ENCODE measurements at regions not wholly inside any gene's neighbourhood (a gene's known extent, or its start where the extent isn't known, plus 50 kb on each side); places are given as distances from the start of the nearest gene placed in this dataset.
"Not testable (repeated sequence)": the region's sequence is repeated elsewhere in the genome, so short reads cannot be mapped to it uniquely, and the experiment has no call there.

- H3K4me2 ChIP-seq (ENCODE audit: low read depth, low read length), result no peak overlapping the region
- BruUV-seq (replicated peaks), result no TSS peak
- H3K4me1 ChIP-seq (ENCODE audit: insufficient read depth, low read length), result no peaks in the 10 kb centered on the region
- DNase-seq (ENCODE audit: low spot score), result no peak
- in situ Hi-C loops (cut with HindIII; ENCODE audit: extremely low pct_ligation_motif_present, low pct_unique_long_range_greater_than_20kb), result no loop called here
- H3K4me3 ChIP-seq (replicated peaks in 1 of 3; ENCODE audit: insufficient read depth in 1 of 3, low read depth in 2 of 3, low read length in 3 of 3), result no peak overlapping the region
- H3K36me3 ChIP-seq (replicated peaks in 1 of 2; ENCODE audit: control insufficient read depth in 1 of 2, insufficient read depth in 2 of 2, low read length in 2 of 2), result no peaks in the 10 kb centered on the region
- POLR2A ChIA-PET, result no interaction called here
- no peaks in the 10 kb centered on the region for H3K79me2 ChIP-seq (ENCODE audit: insufficient read depth, low read length)
- no peak for FAIRE-seq
- no peaks in the 10 kb centered on the region for H3K9me3 ChIP-seq (ENCODE audit: low read length)
- H4K20me1 ChIP-seq (ENCODE audit: insufficient read depth, low read length), result no peaks in the 10 kb centered on the region
- TF ChIP-seq MAFK (conservative IDR thresholded peaks at IDR 0.05 in 1 of 2, IDR thresholded peaks at IDR 0.05 in 1 of 2; ENCODE audit: low read length in 2 of 2) (0 out of 4 replicates have a peak, but pooled peaks of 1 of the 2 experiments have one; percentile 13), ZNF639 (CRISPR knock-in tag; conservative IDR thresholded peaks at IDR 0.05) (no peak)
- no peak overlapping the region for H3K9ac ChIP-seq (ENCODE audit: insufficient read depth, low read depth, low read length)
- WGBS (ENCODE audit: low lambda C conversion rate), result 5% methylated on average over 1 of the region's 1 CpG
- intact Hi-C loops (cut with micrococcal nuclease; ENCODE audit: unreplicated experiment), result no loop called here
- no peak for ATAC-seq
- CTCF ChIA-PET (ENCODE audit: low intra/inter-chr PET ratio, low total read pairs), result no interaction called here
- no peak overlapping the region for H3K27ac ChIP-seq (ENCODE audit: extremely low read length, insufficient read depth, low read length)
- no peak overlapping the region for H2AFZ ChIP-seq (ENCODE audit: low read length)
- H3K27me3 ChIP-seq (ENCODE audit: control insufficient read depth in 1 of 2, insufficient read depth in 2 of 2, low read length in 2 of 2), result no peaks in the 10 kb centered on the region
Measured at GRCh38 chr4:59772641-59773139, 1427.4 kb upstream of the ADGRL3 start.

GRCh38 chr4:59780271-59780670, 1419.9 kb upstream of the ADGRL3 start:
- DNase-seq (ENCODE audit: low spot score); H3K27me3 ChIP-seq (ENCODE audit: control insufficient read depth in 1 of 2, insufficient read depth in 2 of 2, low read length in 2 of 2); FAIRE-seq; in situ Hi-C loops (cut with HindIII; ENCODE audit: extremely low pct_ligation_motif_present, low pct_unique_long_range_greater_than_20kb); intact Hi-C loops (cut with micrococcal nuclease; ENCODE audit: unreplicated experiment); H3K79me2 ChIP-seq (ENCODE audit: insufficient read depth, low read length); H3K4me1 ChIP-seq (ENCODE audit: insufficient read depth, low read length); ATAC-seq; H3K27ac ChIP-seq (ENCODE audit: extremely low read length, insufficient read depth, low read length); H3K36me3 ChIP-seq (replicated peaks in 1 of 2; ENCODE audit: control insufficient read depth in 1 of 2, insufficient read depth in 2 of 2, low read length in 2 of 2); H3K4me3 ChIP-seq (replicated peaks in 1 of 3; ENCODE audit: insufficient read depth in 1 of 3, low read depth in 2 of 3, low read length in 3 of 3); POLR2A ChIA-PET; H2AFZ ChIP-seq (ENCODE audit: low read length); H3K4me2 ChIP-seq (ENCODE audit: low read depth, low read length); CTCF ChIA-PET (ENCODE audit: low intra/inter-chr PET ratio, low total read pairs); BruUV-seq (replicated peaks); H3K9ac ChIP-seq (ENCODE audit: insufficient read depth, low read depth, low read length); H4K20me1 ChIP-seq (ENCODE audit: insufficient read depth, low read length); H3K9me3 ChIP-seq (ENCODE audit: low read length): not testable (repeated sequence)
- TF ChIP-seq ZNF792 (CRISPR knock-in tag; IDR thresholded peaks at IDR 0.05), result peak; percentile 94
- 10% methylated on average over 2 of the region's 3 CpGs for WGBS (ENCODE audit: low lambda C conversion rate)
